Esophagus muscularis mucosa (tissue), 4 donors: ENCODE measurements at regions not wholly inside any gene's neighbourhood (a gene's known extent, or its start where the extent isn't known, plus 50 kb on each side); places are given as distances from the start of the nearest gene placed in this dataset.

Experiments
- DNase-seq: peaks from one replicate; pipeline ENCODE4 v3.0.0-alpha.2; 2017; ENCODE audit errors: extremely low spot score
- H3K27ac ChIP-seq, 4 donors: fragments of 200-600 bp; sonication (generic); replicated peaks in 1 of 4; 1 replicate in 3 of 4; 2 replicates in 1 of 4; pipeline ENCODE4 v1.5.1; 2016 to 2019; ENCODE audit warnings: mild to moderate bottlenecking in 1 of 4
- H3K27me3 ChIP-seq, 4 donors: fragments of 200-600 bp; sonication (generic); one replicate each; pipeline versions ENCODE4 v1.5.1 to v1.6.0; 2016 to 2019
- H3K36me3 ChIP-seq, 4 donors: fragments of 200-600 bp; sonication (generic); one replicate each; pipeline ENCODE4 v1.5.1; 2016 to 2019
- H3K4me1 ChIP-seq, 4 donors: fragments of 200-600 bp; sonication (generic); one replicate each; pipeline ENCODE4 v1.5.1; 2016 to 2019
- H3K4me3 ChIP-seq, 4 donors: fragments of 200-600 bp; sonication (generic); 1 replicate in 2 of 4; 2 replicates in 2 of 4; pipeline ENCODE4 v1.5.1; 2016 to 2019; ENCODE audit warnings: mild to moderate bottlenecking in 4 of 4, moderate library complexity in 1 of 4
- H3K9me3 ChIP-seq, 4 donors: fragments of 200-600 bp; sonication (generic); 1 replicate in 3 of 4; 2 replicates in 1 of 4; pipeline ENCODE4 v1.5.1; 2016 to 2019
- EP300 ChIP-seq: sonication (generic); formaldehyde crosslinking; IDR thresholded peaks from one replicate; pipeline ENCODE4 v1.6.1; 2017; ENCODE audit warnings: antibody characterized with exemption
- POLR2A ChIP-seq: fragments of 450-650 bp; IDR thresholded peaks from one replicate; pipeline ENCODE4 v1.6.1; 2017; ENCODE audit warnings: antibody characterized with exemption, moderate library complexity, mild to moderate bottlenecking, low read depth
- POLR2AphosphoS5 ChIP-seq, 2 donors: sonication (generic); formaldehyde crosslinking; IDR thresholded peaks; one replicate each; pipeline ENCODE4 v1.6.1; 2017; ENCODE audit warnings: antibody characterized with exemption in 2 of 2
- WGBS: methylation state at CpG from one replicate; pipeline ENCODE4 v1.1.5; 2018; 5-methylcytosine and 5-hydroxymethylcytosine counted together
- intact Hi-C: fragments of 100-400 bp; cut with DNase I; formaldehyde crosslinking; loops from one replicate; pipeline ENCODE4 v1.15.1; 2023
- TF ChIP-seq, protein P1 (sequence below), 3 experiments: fragments of 200-600 bp in 2 of 3; fragments of 450-650 bp in 1 of 3; sonication (generic) in 2 of 3; IDR thresholded peaks; one replicate each; pipeline ENCODE4 v1.5.1; 2017 to 2019; ENCODE audit warnings: antibody characterized with exemption in 3 of 3, mild to moderate bottlenecking in 2 of 3, moderate library complexity in 1 of 3

DNA sequence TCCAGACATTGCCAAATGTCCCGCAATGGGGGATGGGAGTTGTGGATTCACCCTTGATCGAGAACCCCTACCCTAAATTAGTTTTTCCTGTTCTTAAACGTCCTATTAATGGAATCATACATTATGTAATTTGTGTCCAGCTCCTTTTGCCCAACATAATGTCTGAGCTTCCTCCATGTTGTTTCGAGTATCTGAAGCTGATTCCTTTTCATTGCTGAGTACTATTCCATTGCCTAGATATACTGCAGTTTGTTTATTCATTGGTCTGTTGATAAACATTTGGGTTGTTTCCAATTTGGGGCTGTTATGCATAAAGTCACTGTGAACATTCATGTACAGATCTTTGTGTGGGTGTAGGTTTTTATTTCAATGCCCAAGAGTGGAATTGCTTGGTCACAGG is 251.3 kb downstream of the BCOR start:
- no peak overlapping the region for H3K27ac ChIP-seq
- H3K4me3 ChIP-seq = no peak overlapping the region
- H3K9me3 ChIP-seq = no peaks in the 10 kb centered on the region
- DNase-seq = no peak
- intact Hi-C loops = no loop called here
- peaks cover 0 to 8% (median 2%) of the 10 kb centered on the region in 4 donors for H3K4me1 ChIP-seq
- H3K36me3 ChIP-seq = no peaks in the 10 kb centered on the region
- WGBS = 81% methylated on average over 4 of the region's 4 CpGs
- TF ChIP-seq, protein P1, sequence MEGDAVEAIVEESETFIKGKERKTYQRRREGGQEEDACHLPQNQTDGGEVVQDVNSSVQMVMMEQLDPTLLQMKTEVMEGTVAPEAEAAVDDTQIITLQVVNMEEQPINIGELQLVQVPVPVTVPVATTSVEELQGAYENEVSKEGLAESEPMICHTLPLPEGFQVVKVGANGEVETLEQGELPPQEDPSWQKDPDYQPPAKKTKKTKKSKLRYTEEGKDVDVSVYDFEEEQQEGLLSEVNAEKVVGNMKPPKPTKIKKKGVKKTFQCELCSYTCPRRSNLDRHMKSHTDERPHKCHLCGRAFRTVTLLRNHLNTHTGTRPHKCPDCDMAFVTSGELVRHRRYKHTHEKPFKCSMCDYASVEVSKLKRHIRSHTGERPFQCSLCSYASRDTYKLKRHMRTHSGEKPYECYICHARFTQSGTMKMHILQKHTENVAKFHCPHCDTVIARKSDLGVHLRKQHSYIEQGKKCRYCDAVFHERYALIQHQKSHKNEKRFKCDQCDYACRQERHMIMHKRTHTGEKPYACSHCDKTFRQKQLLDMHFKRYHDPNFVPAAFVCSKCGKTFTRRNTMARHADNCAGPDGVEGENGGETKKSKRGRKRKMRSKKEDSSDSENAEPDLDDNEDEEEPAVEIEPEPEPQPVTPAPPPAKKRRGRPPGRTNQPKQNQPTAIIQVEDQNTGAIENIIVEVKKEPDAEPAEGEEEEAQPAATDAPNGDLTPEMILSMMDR (IDR thresholded peaks at IDR 0.05) = no peak
- TF ChIP-seq EP300 (no peak), POLR2AphosphoS5 (IDR thresholded peaks at IDR 0.05) (no peak), POLR2A (no peak)
- H3K27me3 ChIP-seq = no peaks in the 10 kb centered on the region

DNA sequence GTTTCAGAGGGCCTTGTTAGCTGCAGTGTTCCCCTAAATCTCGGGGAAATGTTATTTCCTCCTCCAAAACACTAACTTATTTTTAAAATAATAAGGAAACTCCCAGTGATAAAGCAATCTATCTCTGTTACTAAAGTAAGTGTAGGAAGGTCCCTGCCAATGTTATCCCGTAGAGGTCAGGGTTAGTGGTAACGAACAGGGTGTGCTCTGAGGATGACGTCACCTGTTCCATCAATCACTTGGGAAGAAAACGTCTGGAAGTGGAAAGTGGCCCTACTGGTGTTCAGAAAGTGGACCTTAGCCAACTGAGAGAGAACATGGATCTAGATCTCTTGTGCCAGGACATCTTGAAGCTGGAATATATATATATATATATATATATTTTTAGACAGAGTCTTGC is 249.5 kb downstream of the BCOR start:
- no peaks in the 10 kb centered on the region for H3K36me3 ChIP-seq
- H3K27me3 ChIP-seq = no peaks in the 10 kb centered on the region
- H3K4me1 ChIP-seq = peaks cover 0 to 8% (median 2%) of the 10 kb centered on the region in 4 donors
- TF ChIP-seq POLR2A (no peak), POLR2AphosphoS5 (IDR thresholded peaks at IDR 0.05) (peak in 1 of 2 donors; percentile 46)
- no peak overlapping the region for H3K4me3 ChIP-seq
- peak overlapping the region in 3 of 4 donors; percentile 25 to 42 (median 28) for H3K27ac ChIP-seq
- WGBS = 45% methylated on average over 5 of the region's 5 CpGs
- no peaks in the 10 kb centered on the region for H3K9me3 ChIP-seq
- intact Hi-C loops = no loop called here
- DNase-seq = no peak

DNA sequence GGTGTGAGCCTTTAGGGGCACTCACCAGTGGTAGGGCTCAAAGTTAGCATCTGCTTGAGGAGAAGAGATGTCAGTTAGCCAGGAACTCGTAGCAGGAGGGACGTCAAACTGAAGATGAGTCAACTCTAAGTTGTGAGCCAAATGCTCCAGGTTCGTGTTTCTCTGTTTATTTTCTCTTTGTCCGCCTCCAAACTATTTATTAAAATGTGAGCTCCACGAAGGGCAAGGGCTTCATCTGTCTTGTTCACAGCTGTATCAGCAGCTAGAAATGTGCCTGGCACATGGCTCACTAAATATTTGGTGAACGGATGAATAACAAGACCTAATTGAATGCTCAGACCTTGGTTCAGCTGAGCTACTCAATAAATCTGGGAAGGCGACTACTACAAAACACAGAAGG is 248.9 kb downstream of the BCOR start:
- Histone ChIP-seq H3K36me3 (no peaks in the 10 kb centered on the region), H3K9me3 (no peaks in the 10 kb centered on the region), H3K27me3 (no peaks in the 10 kb centered on the region), H3K27ac (no peak overlapping the region), H3K4me1 (peaks cover 0 to 8% (median 4%) of the 10 kb centered on the region in 4 donors), H3K4me3 (no peak overlapping the region)
- intact Hi-C loops = no loop called here
- no peak for DNase-seq
- 51% methylated on average over 7 of the region's 7 CpGs for WGBS
- no peak for TF ChIP-seq POLR2AphosphoS5 (IDR thresholded peaks at IDR 0.05)
- no peak for TF ChIP-seq POLR2A
- TF ChIP-seq EP300 = no peak
- TF ChIP-seq, protein P1 (IDR thresholded peaks at IDR 0.05) = no peak

DNA sequence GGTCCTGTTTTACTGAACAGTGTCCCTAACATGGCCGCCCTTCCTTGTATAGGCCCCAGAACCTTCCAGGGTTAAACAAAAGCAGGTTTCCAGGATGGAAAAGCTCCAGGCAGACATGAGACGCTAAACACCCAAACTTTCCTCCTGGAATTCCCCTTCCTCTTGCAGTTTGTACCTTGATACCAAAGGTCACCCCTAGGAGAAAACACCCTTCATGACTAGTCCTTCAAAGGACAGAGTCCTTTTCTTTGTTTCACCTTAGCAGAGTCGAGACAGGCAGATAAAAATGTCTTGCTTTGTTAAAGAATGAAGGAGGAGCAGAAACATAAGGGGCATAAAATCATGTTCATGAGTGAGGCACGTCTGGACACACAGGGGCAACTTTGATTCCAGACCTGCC is 247.5 kb downstream of the BCOR start:
- H3K27ac ChIP-seq = no peak overlapping the region
- 71% methylated on average over 4 of the region's 4 CpGs for WGBS
- H3K36me3 ChIP-seq = no peaks in the 10 kb centered on the region
- no peaks in the 10 kb centered on the region for H3K27me3 ChIP-seq
- H3K4me3 ChIP-seq = no peak overlapping the region
- H3K4me1 ChIP-seq = peaks cover 0 to 9% (median 4%) of the 10 kb centered on the region in 4 donors
- intact Hi-C loops = no loop called here
- no peak for DNase-seq
- H3K9me3 ChIP-seq = no peaks in the 10 kb centered on the region
- TF ChIP-seq POLR2A (no peak), EP300 (no peak), POLR2AphosphoS5 (IDR thresholded peaks at IDR 0.05) (no peak)
- TF ChIP-seq, protein P1 (IDR thresholded peaks at IDR 0.05) = no peak

DNA sequence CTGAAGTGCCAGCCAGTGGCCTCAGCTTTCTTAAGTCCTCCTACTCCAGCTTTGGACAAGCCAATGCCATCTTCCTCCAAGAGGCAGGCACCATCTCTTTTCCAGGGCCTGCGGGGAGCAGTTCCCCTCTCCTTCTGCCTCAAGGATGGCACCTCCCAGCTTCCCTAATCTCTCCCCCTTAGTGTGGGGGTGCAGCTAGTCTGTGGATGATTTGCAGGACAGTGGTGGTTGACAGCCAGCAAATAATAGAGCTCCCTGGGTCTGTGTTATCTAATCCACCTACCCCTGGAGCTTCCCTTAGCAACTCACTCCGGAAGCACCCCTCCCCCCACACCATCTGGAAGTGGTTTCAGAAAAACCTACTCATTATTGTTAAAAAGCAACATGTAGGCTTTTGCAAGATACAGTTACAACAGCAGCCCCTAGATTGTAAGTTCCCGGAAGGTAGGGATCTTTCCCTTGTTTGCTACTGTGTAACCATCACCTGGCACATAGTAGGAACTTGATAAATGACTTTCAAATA is 247.1 kb downstream of the BCOR start:
- Histone ChIP-seq H3K27ac (no peak overlapping the region), H3K4me3 (no peak overlapping the region), H3K4me1 (peaks cover 0 to 13% (median 8%) of the 10 kb centered on the region in 4 donors), H3K27me3 (no peaks in the 10 kb centered on the region), H3K36me3 (no peaks in the 10 kb centered on the region), H3K9me3 (no peaks in the 10 kb centered on the region)
- intact Hi-C loops = no loop called here
- 68% methylated on average over 3 of the region's 3 CpGs for WGBS
- no peak for TF ChIP-seq POLR2A
- TF ChIP-seq EP300 = no peak
- TF ChIP-seq POLR2AphosphoS5 (IDR thresholded peaks at IDR 0.05) = no peak
- TF ChIP-seq, protein P1 (IDR thresholded peaks at IDR 0.05) = no peak
- DNase-seq = no peak
